ENCODE measurements at regions not wholly inside any gene's neighbourhood (a gene's known extent, or its start where the extent isn't known, plus 50 kb on each side); places are given as distances from the start of the nearest gene placed in this dataset.

DNA sequence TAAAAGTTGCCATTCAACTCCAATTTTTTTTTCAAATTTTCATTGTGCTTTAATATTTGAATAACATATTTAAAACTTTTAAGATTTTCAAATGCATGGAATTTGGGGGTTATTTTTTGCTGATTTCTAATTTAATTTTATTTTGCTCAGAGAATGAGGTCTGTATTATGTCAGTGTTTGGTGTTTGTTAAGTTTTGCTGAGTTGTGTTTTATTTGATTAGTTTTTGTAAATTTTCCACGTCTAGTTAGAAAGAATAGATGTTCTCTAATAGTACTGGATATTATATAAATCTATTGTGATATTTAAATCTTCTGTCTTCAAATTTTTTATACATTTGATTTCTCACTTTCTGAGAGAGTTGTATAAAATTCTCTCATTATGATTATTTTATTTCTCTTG lies 145.9 kb downstream of the MACIR start:
- H3K4me1 ChIP-seq: no peaks in the 10 kb centered on the region
- DNase-seq (ENCODE audit: extremely low spot score in 2 of 2): no peak
- no peaks in the 10 kb centered on the region for H3K27me3 ChIP-seq
- no peak overlapping the region for H3K4me3 ChIP-seq
- H3K27ac ChIP-seq: no peak overlapping the region
- TF ChIP-seq POLR2AphosphoS5 (IDR thresholded peaks at IDR 0.05; ENCODE audit: insufficient read depth in 1 of 2, low read depth in 1 of 2) (no peak), POLR2A (IDR thresholded peaks at IDR 0.05) (no peak)
- TF ChIP-seq, protein P1, sequence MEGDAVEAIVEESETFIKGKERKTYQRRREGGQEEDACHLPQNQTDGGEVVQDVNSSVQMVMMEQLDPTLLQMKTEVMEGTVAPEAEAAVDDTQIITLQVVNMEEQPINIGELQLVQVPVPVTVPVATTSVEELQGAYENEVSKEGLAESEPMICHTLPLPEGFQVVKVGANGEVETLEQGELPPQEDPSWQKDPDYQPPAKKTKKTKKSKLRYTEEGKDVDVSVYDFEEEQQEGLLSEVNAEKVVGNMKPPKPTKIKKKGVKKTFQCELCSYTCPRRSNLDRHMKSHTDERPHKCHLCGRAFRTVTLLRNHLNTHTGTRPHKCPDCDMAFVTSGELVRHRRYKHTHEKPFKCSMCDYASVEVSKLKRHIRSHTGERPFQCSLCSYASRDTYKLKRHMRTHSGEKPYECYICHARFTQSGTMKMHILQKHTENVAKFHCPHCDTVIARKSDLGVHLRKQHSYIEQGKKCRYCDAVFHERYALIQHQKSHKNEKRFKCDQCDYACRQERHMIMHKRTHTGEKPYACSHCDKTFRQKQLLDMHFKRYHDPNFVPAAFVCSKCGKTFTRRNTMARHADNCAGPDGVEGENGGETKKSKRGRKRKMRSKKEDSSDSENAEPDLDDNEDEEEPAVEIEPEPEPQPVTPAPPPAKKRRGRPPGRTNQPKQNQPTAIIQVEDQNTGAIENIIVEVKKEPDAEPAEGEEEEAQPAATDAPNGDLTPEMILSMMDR (IDR thresholded peaks at IDR 0.05): no peak
- intact Hi-C loops (cut with DNase I): no loop called here
- H3K36me3 ChIP-seq: no peaks in the 10 kb centered on the region
- H3K9me3 ChIP-seq: no peaks in the 10 kb centered on the region

DNA sequence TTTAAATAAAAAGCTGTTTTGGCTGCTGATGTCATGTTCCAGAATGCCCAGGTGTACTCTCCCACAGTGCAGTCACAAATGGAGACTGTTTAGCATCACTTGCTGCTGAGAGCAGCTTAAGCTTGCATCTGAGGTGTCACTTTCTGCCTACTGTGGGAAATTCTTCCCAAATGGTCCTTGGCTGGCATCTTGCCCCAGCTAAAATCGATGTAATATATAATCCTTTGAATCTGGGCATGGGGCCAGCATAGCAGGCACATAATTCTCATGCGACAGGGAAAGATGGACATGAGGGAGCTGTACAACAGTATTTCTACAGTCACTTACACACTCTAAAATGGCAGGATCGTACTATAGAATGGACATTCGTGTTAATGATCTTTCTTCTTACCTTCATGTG lies 144.3 kb downstream of the MACIR start:
- Histone ChIP-seq H3K9me3 (no peaks in the 10 kb centered on the region), H3K4me3 (no peak overlapping the region), H3K27ac (no peak overlapping the region), H3K27me3 (no peaks in the 10 kb centered on the region), H3K4me1 (no peaks in the 10 kb centered on the region), H3K36me3 (no peaks in the 10 kb centered on the region)
- no peak for DNase-seq (ENCODE audit: extremely low spot score in 2 of 2)
- intact Hi-C loops (cut with DNase I): no loop called here
- no peak for TF ChIP-seq POLR2AphosphoS5 (IDR thresholded peaks at IDR 0.05; ENCODE audit: insufficient read depth in 1 of 2, low read depth in 1 of 2)
- TF ChIP-seq, protein P1 (IDR thresholded peaks at IDR 0.05): no peak
- TF ChIP-seq POLR2A (IDR thresholded peaks at IDR 0.05): no peak

DNA sequence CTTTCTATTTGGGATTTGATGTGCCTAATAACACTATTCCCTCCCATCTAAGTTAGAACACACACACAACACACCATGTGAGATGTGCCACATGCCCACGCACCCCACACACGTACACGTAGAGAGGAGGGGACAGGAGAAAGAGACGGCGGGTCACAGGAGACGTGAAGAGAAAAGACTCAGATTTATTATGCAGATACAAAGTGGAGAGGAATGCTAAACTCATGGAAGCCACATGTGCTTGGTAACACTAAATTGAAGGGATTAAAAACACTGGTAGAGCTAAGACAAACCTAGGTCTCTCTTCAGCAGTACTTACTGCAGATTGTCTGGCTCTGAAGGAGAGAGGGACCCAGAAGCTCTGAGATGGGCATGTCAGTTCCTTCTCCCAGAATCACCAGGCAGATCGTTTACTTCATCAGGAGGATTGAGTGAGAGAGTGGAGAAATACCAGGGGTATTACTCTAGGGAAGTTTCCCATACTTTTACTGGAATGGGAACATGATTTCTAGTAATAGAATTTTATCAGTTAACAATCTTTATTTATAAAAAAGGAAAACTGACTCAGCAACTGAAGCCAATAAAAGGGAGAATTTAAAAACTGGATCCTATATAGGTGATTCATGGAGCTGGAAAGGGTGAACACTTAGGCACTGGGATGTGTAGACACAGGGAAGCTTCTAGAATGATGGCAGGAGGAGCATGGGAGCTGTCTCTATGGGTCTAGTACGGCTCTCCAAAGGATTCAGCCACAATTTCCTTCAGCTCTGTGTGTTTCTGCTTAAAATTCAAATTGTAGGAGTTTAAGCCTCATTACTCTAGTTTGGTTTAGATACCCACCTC lies 139.4 kb downstream of the MACIR start:
- no peak overlapping the region for H3K4me3 ChIP-seq
- intact Hi-C loops (cut with DNase I): no loop called here

DNA sequence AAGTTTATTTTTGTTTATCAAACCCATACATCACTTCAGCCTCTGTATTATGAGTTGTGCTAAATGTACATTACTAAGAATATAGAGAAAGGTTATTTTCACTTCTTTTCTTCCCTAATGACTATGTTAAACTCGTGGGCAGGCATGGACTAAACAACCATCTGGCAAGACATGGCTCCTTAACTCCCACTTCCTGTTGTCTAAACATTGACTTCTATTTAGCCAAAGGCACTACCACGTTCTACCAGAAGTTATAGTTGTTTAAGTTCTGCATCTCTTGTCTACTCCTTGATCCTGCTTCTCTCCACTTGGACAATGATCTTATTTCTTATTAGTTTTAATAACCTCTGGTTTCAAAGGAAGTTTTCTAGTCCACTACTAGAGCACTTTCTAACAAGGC lies 136.1 kb downstream of the MACIR start:
- no peak overlapping the region for H3K4me3 ChIP-seq
- intact Hi-C loops (cut with DNase I): no loop called here
- no peaks in the 10 kb centered on the region for H3K9me3 ChIP-seq
- TF ChIP-seq POLR2A (IDR thresholded peaks at IDR 0.05) (no peak), POLR2AphosphoS5 (IDR thresholded peaks at IDR 0.05; ENCODE audit: insufficient read depth in 1 of 2, low read depth in 1 of 2) (no peak)
- TF ChIP-seq, protein P1 (IDR thresholded peaks at IDR 0.05): no peak
- no peaks in the 10 kb centered on the region for H3K27me3 ChIP-seq
- DNase-seq (ENCODE audit: extremely low spot score in 2 of 2): no peak
- H3K36me3 ChIP-seq: no peaks in the 10 kb centered on the region
- H3K27ac ChIP-seq: no peak overlapping the region
- no peaks in the 10 kb centered on the region for H3K4me1 ChIP-seq

More for the DNA sequence above, 139.4 kb downstream of the MACIR start:
- DNase-seq (ENCODE audit: extremely low spot score in 2 of 2): no peak
- Histone ChIP-seq H3K27me3 (no peaks in the 10 kb centered on the region), H3K4me1 (no peaks in the 10 kb centered on the region), H3K27ac (no peak overlapping the region), H3K9me3 (no peaks in the 10 kb centered on the region), H3K36me3 (no peaks in the 10 kb centered on the region)
- TF ChIP-seq, protein P1 (IDR thresholded peaks at IDR 0.05): no peak
- no peak for TF ChIP-seq POLR2AphosphoS5 (IDR thresholded peaks at IDR 0.05; ENCODE audit: insufficient read depth in 1 of 2, low read depth in 1 of 2)
- TF ChIP-seq POLR2A (IDR thresholded peaks at IDR 0.05): no peak

DNA sequence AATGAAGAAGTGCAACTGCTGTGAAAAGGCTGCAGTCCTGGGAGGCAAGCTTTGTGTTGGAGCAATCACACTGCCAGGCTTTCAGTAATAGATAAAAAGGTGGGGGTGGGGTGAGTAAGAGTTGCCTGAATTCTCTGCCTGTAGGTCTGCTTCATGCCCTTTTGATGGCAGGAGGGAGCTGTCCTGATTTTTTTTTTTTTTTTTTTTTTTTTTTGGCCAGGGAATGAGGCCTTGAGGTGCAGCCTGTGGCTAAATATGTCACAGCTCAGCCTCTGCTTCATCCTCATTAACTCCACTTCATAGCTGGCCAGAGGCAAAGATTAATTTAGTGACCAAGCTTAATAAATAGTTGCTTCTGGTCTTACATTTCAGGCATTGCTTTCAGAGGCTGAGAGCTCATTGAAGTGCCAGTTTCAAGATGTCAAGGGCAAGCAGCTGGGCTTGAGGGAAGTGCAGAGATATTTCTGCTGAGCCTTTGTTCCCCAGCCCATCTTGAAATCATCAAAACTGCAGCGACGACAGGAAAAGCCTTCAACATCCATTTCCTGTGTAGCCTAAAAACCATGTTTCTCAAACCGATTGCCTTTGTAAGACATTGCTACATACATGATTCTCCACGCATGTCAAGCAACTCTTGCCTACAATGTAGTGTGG lies 134.7 kb downstream of the MACIR start:
- no peak overlapping the region for H3K4me3 ChIP-seq
- H3K36me3 ChIP-seq: no peaks in the 10 kb centered on the region
- TF ChIP-seq, protein P1 (IDR thresholded peaks at IDR 0.05): no peak
- TF ChIP-seq POLR2AphosphoS5 (IDR thresholded peaks at IDR 0.05; ENCODE audit: insufficient read depth in 1 of 2, low read depth in 1 of 2): no peak
- TF ChIP-seq POLR2A (IDR thresholded peaks at IDR 0.05): no peak
- H3K4me1 ChIP-seq: no peaks in the 10 kb centered on the region
- no peak overlapping the region for H3K27ac ChIP-seq
- intact Hi-C loops (cut with DNase I): no loop called here
- no peaks in the 10 kb centered on the region for H3K9me3 ChIP-seq
- H3K27me3 ChIP-seq: no peaks in the 10 kb centered on the region
- DNase-seq (ENCODE audit: extremely low spot score in 2 of 2): no peak
